Lung (tissue), 11 donors: ENCODE measurements at regions not wholly inside any gene's neighbourhood (a gene's known extent, or its start where the extent isn't known, plus 50 kb on each side); places are given as distances from the start of the nearest gene placed in this dataset.

Experiments used
- ATAC-seq: fragments of 200-7000 bp; cut with Tn5 transposase; one replicate; pipeline ENCODE4 v1.9.1; 2020; ENCODE audit warnings: moderate number of reproducible peaks; ENCODE audit not compliant: insufficient read depth, low FRiP score
- DNase-seq, 3 donors: peaks; one replicate each; pipeline ENCODE4 v3.0.0-alpha.2; 2013 to 2017
- H3K27ac ChIP-seq, 2 donors: one replicate each; pipeline ENCODE4 v1.5.1; 2013; ENCODE audit warnings: mild to moderate bottlenecking in 2 of 2, moderate library complexity in 2 of 2, control low read depth in 1 of 2, inconsistent platforms in 1 of 2, low read depth in 1 of 2, low read length in 1 of 2
- H3K27me3 ChIP-seq, 3 donors: one replicate each; pipeline ENCODE4 v1.5.1; 2013; ENCODE audit warnings: low read length in 2 of 3; ENCODE audit not compliant: control insufficient read depth in 3 of 3, insufficient read depth in 3 of 3
- H3K36me3 ChIP-seq, 4 donors: one replicate each; pipeline ENCODE4 v1.5.1; 2013; ENCODE audit warnings: low read length in 4 of 4, mild to moderate bottlenecking in 1 of 4, moderate library complexity in 1 of 4; ENCODE audit not compliant: control insufficient read depth in 4 of 4, insufficient read depth in 4 of 4
- H3K4me1 ChIP-seq, 5 donors: one replicate each; pipeline ENCODE4 v1.5.1; 2013; ENCODE audit warnings: low read length in 5 of 5, mild to moderate bottlenecking in 2 of 5, moderate library complexity in 1 of 5; ENCODE audit not compliant: control insufficient read depth in 5 of 5, insufficient read depth in 5 of 5
- H3K4me3 ChIP-seq: one replicate; pipeline ENCODE4 v1.5.1; 2013; ENCODE audit warnings: mild to moderate bottlenecking, control low read depth, moderate library complexity
- H3K9ac ChIP-seq, 2 donors: one replicate each; pipeline ENCODE4 v1.5.1; 2013; ENCODE audit warnings: low read length in 2 of 2, control low read depth in 1 of 2; ENCODE audit not compliant: insufficient read depth in 1 of 2
- H3K9me3 ChIP-seq, 4 donors: one replicate each; pipeline ENCODE4 v1.5.1; 2013; ENCODE audit warnings: low read length in 3 of 4, mild to moderate bottlenecking in 1 of 4, moderate library complexity in 1 of 4; ENCODE audit not compliant: control insufficient read depth in 4 of 4, insufficient read depth in 3 of 4
- CTCF ChIP-seq: IDR thresholded peaks from 2 replicates; pipeline ENCODE4 v1.5.1; 2012; ENCODE audit warnings: mild to moderate bottlenecking; ENCODE audit errors: control extremely low read depth, extremely low read depth
- WGBS, 2 donors: extraction: QIAGEN DNeasy Blood & Tissue Kit; methylation state at CpG; one replicate each; pipeline ENCODE4 v1.1.7; 2013; 5-methylcytosine and 5-hydroxymethylcytosine counted together
- donor health status: control.
- donor health status: control.
- donor health status: Bipolar disorder and iron deficiency.
- donor health status: healthy.
- donor health status: DM: yes; HTN: yes; CAD: no.

GRCh38 chr2:144836635-144837350 lies 316.9 kb upstream of the ZEB2 start:
- no peaks in the 10 kb centered on the region for H3K9me3 ChIP-seq
- no peak overlapping the region for H3K4me3 ChIP-seq
- peaks cover 0 to 27% (median 0%) of the 10 kb centered on the region in 5 donors for H3K4me1 ChIP-seq
- no peaks in the 10 kb centered on the region for H3K27me3 ChIP-seq
- no peaks in the 10 kb centered on the region for H3K36me3 ChIP-seq
- H3K9ac ChIP-seq, result no peak overlapping the region
- WGBS, 2 donors, result 89 to 92% methylated on average over 7 of the region's 7 CpGs
- H3K27ac ChIP-seq, result no peak overlapping the region
- TF ChIP-seq CTCF, result no peak
- no peak for DNase-seq
- no peak for ATAC-seq

- peak in 2 of 3 donors; percentile 28 to 42 for DNase-seq
Measured at GRCh38 chr2:144835634-144836350, 315.9 kb upstream of the ZEB2 start.

GRCh38 chr2:144834998-144835633 lies 315.2 kb upstream of the ZEB2 start:
- Histone ChIP-seq H3K9ac (no peak overlapping the region), H3K27ac (peak overlapping the region in 1 of 2 donors; percentile 14), H3K27me3 (no peaks in the 10 kb centered on the region), H3K4me1 (peaks cover 0 to 31% (median 0%) of the 10 kb centered on the region in 5 donors), H3K9me3 (no peaks in the 10 kb centered on the region), H3K4me3 (no peak overlapping the region), H3K36me3 (no peaks in the 10 kb centered on the region)
- 47 to 61% methylated on average over 5 of the region's 5 CpGs for WGBS, 2 donors
- no peak for TF ChIP-seq CTCF
- no peak for ATAC-seq
- DNase-seq, result peak; percentile 52 to 77 (median 70)

More at GRCh38 chr2:144835634-144836350, 315.9 kb upstream of the ZEB2 start:
- no peak overlapping the region for H3K27ac ChIP-seq
- H3K27me3 ChIP-seq, result no peaks in the 10 kb centered on the region
- no peaks in the 10 kb centered on the region for H3K9me3 ChIP-seq
- H3K9ac ChIP-seq, result no peak overlapping the region
- no peaks in the 10 kb centered on the region for H3K36me3 ChIP-seq
- ATAC-seq, result no peak
- H3K4me3 ChIP-seq, result no peak overlapping the region
- peaks cover 0 to 27% (median 0%) of the 10 kb centered on the region in 5 donors for H3K4me1 ChIP-seq
- no peak for TF ChIP-seq CTCF
- WGBS, 2 donors, result 68 to 75% methylated on average over 4 of the region's 4 CpGs
